Stomach (tissue), 4 donors: ENCODE measurements at regions not wholly inside any gene's neighbourhood (a gene's known extent, or its start where the extent isn't known, plus 50 kb on each side); places are given as distances from the start of the nearest gene placed in this dataset.

Source experiments
- POLR2A ChIP-seq, 4 donors: fragments of 450-650 bp; IDR thresholded peaks; one replicate each; pipeline ENCODE4 v1.6.1; 2016; ENCODE audit warnings: antibody characterized with exemption in 4 of 4, control low read depth in 2 of 4, mild to moderate bottlenecking in 1 of 4, moderate library complexity in 1 of 4
- POLR2AphosphoS5 ChIP-seq, 3 donors: sonication (generic); formaldehyde crosslinking; IDR thresholded peaks; one replicate each; pipeline ENCODE4 v1.6.1; 2016; ENCODE audit warnings: antibody characterized with exemption in 3 of 3
- TF ChIP-seq, protein P1 (sequence below), 7 experiments: fragments of 450-650 bp in 4 of 7; fragments of 200-600 bp in 3 of 7; sonication (generic) in 3 of 7; IDR thresholded peaks; one replicate each; pipeline ENCODE4 v1.5.1; 2016 to 2019; ENCODE audit warnings: antibody characterized with exemption in 7 of 7, control low read depth in 2 of 7, mild to moderate bottlenecking in 1 of 7

DNA sequence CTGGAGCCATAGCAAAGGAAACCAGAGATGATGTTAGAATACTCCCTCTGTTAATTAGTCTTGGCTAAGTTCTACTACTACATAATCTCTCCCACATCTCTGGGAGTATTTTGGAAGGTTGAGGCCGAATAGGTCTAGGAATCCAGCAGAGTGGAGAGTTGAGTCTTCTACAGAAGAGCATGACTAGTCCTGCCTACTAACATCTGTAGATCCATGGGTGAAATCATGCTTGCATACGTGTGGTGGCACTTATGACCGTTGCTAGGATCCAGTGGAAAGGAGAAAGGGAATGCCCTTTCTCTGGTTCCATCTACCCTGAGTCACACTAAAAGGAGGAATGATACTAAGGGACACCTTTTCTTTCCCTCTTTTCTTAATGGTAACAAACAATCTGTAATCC is 425.4 kb downstream of the KDM5D start:
- TF ChIP-seq POLR2A (IDR thresholded peaks at IDR 0.05): no peak
- TF ChIP-seq POLR2AphosphoS5 (IDR thresholded peaks at IDR 0.05): no peak
- TF ChIP-seq, protein P1, sequence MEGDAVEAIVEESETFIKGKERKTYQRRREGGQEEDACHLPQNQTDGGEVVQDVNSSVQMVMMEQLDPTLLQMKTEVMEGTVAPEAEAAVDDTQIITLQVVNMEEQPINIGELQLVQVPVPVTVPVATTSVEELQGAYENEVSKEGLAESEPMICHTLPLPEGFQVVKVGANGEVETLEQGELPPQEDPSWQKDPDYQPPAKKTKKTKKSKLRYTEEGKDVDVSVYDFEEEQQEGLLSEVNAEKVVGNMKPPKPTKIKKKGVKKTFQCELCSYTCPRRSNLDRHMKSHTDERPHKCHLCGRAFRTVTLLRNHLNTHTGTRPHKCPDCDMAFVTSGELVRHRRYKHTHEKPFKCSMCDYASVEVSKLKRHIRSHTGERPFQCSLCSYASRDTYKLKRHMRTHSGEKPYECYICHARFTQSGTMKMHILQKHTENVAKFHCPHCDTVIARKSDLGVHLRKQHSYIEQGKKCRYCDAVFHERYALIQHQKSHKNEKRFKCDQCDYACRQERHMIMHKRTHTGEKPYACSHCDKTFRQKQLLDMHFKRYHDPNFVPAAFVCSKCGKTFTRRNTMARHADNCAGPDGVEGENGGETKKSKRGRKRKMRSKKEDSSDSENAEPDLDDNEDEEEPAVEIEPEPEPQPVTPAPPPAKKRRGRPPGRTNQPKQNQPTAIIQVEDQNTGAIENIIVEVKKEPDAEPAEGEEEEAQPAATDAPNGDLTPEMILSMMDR (IDR thresholded peaks at IDR 0.05): no peak
